ENCODE measurements at regions not wholly inside any gene's neighbourhood (a gene's known extent, or its start where the extent isn't known, plus 50 kb on each side); places are given as distances from the start of the nearest gene placed in this dataset.

- no peak for TF ChIP-seq POLR2A (IDR thresholded peaks at IDR 0.05; ENCODE audit: low read depth, low read length)
- TF ChIP-seq POLR2AphosphoS5 (IDR thresholded peaks at IDR 0.05; ENCODE audit: low read depth, low read length): no peak
These were observed 380.1 kb downstream of the METTL15 start for GRCh38 chr11:28488336-28488735.
